T-helper 2 cell (primary cell): ENCODE measurements at regions not wholly inside any gene's neighbourhood (a gene's known extent, or its start where the extent isn't known, plus 50 kb on each side); places are given as distances from the start of the nearest gene placed in this dataset.
"Not testable (repeated sequence)": the region's sequence is repeated elsewhere in the genome, so short reads cannot be mapped to it uniquely, and the experiment has no call there.

Experiments
- DNase-seq, 5 experiments: peaks; one replicate each; pipeline versions ENCODE4 v3.0.0 to v3.0.0-alpha.2; 2012 to 2022

DNA sequence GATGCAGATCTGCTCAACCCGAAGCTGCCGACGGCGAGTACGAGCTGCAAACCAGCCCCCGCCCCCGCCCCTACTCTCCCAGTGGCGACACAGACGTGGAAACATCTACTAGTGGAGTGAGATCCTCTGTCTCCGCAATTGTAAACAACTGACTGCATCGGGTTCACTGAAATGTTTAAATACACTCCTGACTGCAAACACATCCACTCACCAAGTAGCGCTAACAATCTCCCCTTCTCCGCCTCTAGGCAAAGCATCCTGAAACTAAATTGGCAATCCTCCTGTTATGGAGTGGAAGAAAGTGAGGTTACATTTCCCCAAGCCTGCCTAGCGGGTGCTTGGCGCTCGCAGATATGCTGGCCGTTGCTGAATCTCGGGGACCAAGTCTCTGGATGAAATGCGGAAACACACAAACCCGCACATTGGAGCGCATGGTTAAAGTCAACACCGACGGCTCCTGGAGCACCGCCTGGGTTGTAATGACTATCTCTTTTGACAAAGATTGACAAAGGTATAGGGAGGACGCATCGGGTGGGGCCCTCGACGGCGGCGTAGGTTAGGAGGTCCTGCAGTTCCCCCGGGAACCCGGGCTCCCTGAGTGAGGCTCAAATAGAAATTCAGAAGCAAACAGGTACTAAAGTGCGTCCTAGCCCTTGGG lies 117.0 kb upstream of the TEX13C start:
- DNase-seq, result peak in 1 of 5 experiments; percentile 7

- DNase-seq, result peak in 1 of 5 experiments; percentile 2
Observed at GRCh38 chrX:125203365-125203736, 116.3 kb upstream of the TEX13C start.

GRCh38 chrX:125203737-125204578 lies 115.7 kb upstream of the TEX13C start:
- DNase-seq, result peak in 1 of 5 experiments; percentile 30

DNA sequence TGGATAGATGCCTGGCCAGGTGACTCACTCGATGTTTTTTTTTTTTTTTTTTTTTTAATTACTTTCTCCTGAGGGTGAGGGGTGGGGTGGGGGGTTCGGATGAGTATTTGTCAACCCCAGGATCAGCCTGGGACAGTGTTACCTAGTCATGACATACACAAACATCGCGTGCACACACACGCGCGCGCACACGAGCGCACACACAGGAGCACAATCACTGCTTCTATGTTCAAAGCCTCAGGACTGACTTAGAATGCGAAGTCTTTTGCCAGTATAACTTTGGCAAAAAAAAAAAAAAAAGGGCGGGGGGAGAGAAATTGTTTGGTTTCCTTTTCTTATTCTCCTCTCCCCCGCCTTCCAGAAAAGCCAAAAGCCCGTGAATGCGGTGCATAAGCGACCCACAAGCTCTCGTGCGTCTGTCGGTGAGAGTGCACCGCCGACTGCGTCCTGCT lies 115.0 kb upstream of the TEX13C start:
- peak in 1 of 5 experiments; percentile 19 for DNase-seq

GRCh38 chrX:125205133-125205917 lies 114.3 kb upstream of the TEX13C start:
- DNase-seq, result peak in 1 of 5 experiments; percentile 35

DNA sequence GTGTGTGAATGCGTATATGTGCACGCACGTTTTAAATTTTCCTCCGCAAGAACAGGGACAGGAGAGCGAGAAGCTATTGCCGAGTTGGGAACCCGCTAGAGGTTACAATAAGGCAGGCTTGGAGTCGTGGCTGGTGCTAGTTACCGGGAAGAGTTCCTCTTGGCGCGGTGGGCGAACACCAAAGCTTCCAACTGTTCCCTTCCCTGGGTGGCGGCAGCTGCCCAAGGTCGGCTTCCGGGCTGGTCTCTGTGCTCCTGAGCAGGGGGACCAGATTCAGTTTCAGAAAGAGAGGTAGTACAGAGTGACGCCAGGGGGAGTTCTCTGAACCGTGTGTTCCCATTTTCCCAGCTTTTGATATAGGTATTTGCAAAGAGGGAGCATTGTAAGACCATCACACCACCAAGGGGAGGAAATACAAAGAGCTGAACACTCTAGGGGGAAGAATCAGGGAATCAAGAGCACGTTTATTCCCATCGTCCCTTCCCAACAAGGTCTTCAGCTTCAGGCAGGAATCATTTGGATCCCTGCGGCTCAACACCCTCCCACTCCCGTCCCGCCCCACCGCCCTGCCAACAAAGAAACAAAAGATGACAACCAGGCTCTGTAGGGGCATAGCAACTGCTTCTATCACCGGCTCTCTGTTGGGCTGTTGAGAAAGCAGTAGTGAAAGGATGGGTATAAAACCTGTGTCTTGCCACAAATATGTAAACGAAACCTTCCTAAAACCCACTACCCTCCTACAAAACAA lies 113.6 kb upstream of the TEX13C start:
- DNase-seq, result peak in 1 of 5 experiments; percentile 1

- DNase-seq, result no peak
Observed at GRCh38 chrX:125210146-125210545, 109.5 kb upstream of the TEX13C start.

DNA sequence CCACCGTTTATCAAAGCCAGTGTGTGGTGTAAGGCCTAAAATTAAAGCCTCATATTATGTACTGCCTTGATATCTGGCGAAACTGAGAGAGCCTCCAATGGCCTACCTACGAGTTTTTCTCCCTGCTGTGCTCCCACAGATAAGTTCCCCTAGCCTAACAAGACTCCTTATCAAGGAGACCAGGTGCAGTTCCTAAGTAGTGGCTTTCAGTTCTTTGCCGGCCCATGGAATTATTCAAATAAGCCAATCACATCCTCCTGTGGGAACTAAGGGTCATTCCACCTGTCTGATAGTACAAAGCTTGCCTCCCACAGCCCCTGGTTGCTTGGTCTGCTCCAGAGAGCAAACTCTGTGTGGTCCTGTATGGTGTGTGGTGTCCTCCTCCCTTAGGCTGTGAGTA lies 99.8 kb upstream of the TEX13C start:
- DNase-seq, result no peak

DNA sequence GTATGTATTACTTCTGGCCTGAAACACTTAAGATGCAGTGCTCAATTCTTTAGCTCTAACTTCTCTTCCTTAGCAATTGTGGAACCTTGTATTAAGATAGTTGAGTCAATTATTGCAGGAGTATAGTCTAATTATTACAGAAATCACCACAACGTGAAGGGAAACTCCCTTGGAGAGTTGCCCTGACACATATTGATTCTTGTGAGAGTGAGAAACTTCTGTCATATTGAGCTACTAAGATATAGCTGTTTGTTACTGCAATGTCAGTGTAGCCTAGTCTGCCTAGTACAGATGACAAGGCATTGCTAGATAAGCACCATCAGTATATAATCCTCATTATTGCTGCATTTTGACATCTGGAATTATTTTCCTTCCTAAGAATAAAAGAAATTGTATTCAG lies 82.7 kb upstream of the TEX13C start:
- DNase-seq, result no peak

- no peak for DNase-seq
Observed at GRCh38 chrX:125248931-125249330, 70.7 kb upstream of the TEX13C start.

DNA sequence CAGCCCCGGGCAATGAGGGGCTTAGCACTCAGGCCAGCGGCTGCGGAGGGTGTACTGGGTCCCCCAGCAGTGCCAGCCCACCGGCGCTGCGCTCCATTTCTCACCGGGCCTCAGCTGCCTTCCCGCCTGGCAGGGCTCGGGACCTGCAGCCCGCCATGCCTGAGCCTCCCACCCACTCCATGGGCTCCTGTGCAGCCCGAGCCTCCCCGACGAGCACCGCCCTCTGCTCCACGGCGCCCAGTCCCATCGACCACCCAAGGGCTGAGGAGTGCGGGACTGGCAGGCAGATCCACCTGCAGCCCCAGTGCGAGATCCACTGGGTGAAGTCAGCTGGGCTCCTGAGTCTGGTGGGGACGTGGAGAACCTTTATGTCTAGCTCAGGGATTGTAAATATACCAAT lies 63.9 kb upstream of the TEX13C start:
- DNase-seq, result not testable (repeated sequence)

- DNase-seq, result no peak
Observed at GRCh38 chrX:125262836-125263235, 56.8 kb upstream of the TEX13C start.

GRCh38 chrX:125266153-125266660 lies 53.5 kb upstream of the TEX13C start:
- no peak for DNase-seq
